GM18517 (cell line): ENCODE measurements at regions not wholly inside any gene's neighbourhood (a gene's known extent, or its start where the extent isn't known, plus 50 kb on each side); places are given as distances from the start of the nearest gene placed in this dataset.

ENCODE experiments used
- ATAC-seq: cut with Tn5 transposase; IDR thresholded peaks from one replicate; pipeline ENCODE4 v1.9.1; 2021; ENCODE audit warnings: mild to moderate bottlenecking, moderate library complexity; ENCODE audit not compliant: unreplicated experiment

DNA sequence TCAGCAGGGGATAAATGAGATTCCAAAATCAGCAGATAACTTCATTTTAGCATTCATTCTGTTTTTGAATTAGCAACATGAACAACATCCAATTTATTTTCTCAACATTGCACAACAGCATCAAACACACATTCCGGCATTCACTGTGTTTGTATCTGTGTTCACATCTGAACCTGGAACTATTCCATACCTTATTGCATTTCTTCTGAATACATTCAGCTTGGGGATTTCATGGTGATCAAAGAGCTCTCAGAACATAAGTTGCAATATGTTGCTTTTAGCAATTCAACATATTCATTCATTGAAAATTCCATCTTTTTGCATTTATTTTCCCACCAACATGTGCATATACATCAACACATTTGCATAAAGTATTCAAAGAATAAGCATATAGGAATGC lies 1431.7 kb upstream of the PIK3C3 start:
- no peak for ATAC-seq

DNA sequence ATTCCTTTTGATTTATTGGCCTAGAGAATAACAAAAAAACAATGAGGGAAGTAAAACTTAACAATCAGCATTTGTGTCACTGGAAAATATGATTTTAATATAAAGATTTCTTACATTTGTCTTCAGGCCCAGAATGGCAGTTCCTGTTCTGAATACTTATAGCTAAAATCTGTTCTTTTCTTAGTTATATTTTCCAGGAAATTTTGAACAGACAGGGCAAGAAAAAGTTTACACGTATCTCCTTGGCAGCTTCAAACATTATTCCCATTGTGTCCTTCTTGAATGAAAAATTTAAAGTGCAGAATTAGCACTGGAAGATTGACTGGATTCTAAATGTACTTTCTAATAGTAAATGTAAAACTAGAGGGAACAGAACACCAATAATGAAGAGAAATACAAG lies 1454.0 kb upstream of the PIK3C3 start:
- no peak for ATAC-seq

DNA sequence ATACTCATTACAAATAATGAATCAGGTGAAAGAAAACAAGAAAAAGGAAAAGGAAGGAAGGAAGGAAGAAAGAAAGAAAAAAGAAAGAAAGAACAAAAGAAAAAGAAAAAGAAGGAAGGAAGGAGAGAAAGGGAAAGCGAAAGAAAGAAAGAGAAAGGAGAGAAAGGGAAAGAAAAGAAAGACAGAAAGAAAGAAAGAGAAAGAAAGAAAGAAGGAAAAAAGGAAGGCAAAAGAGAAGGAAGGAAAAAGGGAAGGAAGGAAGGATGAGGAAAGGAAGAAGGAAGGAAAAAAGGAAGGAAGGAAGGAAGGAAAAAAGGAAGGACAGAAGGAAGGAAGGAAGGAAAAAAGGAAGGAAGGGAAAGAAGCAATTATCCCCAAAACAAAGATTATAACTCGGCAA lies 1460.4 kb upstream of the PIK3C3 start:
- ATAC-seq: no peak

DNA sequence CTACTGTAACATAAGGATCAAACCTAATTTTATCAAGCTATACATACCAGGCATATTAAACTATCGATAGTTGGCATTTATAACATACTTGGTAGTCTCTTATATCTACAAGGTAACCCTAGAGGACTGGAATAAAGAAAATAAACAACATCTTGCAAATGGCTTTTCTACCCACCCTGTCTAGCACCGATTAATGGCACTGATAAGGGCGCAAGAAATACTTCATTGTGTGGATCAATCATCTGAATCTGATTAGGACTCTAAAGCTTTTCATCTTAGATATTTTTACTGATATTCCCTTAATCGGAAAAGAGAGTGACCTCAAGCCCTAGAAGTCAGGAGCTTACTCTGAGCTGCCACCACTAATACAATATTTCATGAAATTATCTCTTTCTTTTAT lies 1461.7 kb upstream of the PIK3C3 start:
- ATAC-seq: no peak

DNA sequence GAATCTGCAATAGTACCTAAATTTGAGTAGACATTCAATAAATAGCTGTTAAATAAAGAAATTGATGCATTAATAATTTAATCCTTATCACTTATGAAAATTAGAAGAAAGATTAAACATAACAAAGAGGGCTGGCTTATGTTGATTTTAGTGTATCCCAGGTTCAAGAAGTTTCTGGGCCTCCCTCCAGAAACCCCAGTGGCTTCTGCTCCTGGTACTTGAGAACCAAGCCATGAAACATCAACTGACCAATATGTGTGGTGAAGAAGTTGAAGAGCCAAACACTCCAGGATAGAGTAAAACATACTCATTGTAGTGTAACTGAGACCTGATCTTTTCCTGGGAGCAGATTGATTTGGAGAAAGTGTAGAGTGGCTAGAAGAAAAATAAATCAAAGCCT lies 1465.7 kb upstream of the PIK3C3 start:
- no peak for ATAC-seq

DNA sequence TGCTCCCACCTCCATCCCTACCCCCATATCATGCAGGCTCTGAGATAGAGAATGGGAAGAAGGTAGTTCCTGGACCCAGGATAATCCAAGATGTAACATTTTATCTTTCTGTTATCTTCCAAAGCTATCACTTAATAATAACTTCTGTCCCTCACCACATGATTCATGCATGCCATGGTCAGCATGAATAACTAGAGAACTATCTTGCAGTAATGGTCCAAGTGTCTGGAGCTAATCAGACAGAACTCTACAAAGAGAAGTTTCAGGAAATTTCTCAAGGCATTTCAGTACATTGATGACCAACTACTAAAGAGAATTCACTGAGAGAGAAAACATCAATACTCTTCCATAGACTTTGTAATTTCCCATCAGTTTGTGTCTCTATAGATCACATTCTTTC lies 1469.7 kb upstream of the PIK3C3 start:
- ATAC-seq: no peak

DNA sequence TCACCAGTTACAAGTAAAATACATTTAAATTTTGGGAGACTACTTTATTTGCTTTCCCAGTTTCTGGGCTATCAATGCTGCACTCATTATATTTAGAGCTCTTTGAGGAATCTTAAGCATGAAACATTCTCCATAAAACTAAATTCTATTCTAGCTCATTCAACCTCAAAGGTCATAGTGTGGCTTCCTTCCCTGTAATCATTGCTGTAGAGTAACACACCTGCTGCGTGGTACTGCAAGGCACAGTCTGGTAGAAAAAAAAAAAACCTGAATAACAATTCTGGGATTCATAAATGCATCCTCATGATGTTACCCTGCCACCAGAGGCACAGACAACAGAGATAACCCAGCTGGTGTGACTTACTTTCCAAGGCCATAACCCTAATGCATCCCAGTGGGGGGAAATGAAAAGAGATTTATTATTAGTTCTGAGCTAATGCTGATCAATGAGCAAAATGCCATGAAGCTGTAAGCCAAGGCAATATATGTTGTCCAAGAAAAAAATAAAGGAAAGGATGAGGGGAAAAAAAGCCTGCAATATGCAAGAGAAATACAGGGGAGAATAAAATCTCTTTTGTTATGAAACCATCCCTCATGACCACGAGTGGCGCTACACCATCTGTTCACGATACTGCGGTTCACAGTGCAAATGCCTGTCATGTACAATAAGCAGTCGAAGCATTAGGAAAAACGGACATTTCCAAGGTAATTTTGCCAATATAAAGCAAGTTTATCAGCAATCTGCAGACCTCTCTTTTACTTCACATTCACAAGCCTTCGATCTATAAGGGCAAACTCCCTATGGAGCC lies 1481.6 kb upstream of the PIK3C3 start:
- no peak for ATAC-seq

DNA sequence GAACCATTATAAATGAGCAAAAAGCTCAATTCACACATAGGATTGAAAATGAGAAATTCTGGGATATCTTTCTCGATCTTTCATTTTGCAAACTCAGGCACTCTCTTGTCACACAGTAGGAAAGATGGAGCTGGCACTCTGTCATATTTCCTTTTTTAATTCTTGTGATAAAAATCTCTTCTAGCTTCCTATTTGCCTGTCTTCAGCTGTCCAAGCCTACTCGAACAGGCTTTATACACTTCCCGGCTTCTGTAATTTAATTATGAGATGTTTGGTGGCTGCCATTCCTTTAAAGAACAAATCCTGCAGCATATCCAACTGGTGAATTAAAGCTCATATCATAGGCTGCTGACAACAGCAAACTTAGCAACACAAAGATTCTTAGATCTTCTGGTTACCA lies 1484.3 kb upstream of the PIK3C3 start:
- no peak for ATAC-seq

DNA sequence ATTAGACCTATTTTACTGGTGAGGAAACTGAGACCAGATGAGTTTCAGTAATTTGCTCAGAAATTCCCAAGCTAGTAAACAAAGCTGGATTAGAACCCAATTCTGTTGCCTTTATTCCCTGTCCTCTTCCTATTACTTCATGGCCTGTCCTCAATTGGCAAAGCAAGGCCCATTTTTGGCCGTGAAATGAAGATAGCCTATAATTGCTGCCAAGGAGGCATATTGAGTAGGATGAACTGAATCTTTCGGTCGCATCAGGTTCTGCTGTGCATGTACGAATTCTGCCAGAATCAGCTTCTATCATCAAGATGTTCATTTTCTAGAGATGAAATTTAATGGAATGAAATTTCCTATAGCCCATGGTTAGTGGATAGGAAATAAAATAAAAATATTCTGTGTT lies 1485.2 kb upstream of the PIK3C3 start:
- ATAC-seq: no peak

DNA sequence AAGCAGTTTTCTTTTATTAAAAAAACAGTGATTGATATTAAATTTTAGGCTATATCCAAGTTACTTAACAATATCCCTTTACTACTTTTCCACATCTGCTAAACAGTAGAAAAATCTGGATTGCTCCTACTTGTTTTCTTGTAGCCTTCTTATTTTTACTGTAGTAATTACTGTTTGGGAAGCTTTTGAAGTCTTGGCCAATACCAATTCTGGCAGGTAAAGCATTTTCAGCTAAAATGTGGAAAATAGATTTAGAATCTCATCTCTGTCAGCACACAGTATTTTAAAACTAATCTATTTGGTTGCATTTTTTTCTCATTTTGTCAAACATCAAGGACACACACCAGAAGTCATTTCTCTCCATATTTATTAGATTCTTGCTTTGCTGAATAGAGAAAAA lies 1485.7 kb upstream of the PIK3C3 start:
- no peak for ATAC-seq

DNA sequence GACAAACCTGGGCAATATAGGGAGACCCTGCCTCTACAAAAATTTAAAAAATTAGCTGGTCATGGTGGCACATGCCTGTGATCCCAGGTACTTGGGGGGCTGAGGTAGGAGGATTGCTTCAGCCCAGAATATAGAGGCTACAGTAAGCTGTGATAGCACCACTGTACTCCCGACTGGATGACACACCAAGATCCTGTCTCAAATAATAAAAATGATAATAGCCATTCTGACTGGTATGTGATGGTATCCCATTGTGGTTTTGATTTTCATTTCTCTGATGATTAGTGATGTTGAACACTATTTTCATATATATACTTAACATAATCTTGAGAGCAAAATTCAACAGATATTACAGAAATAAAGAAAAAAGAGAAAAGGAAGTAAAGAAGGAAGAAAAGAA lies 1491.0 kb upstream of the PIK3C3 start:
- ATAC-seq: no peak

DNA sequence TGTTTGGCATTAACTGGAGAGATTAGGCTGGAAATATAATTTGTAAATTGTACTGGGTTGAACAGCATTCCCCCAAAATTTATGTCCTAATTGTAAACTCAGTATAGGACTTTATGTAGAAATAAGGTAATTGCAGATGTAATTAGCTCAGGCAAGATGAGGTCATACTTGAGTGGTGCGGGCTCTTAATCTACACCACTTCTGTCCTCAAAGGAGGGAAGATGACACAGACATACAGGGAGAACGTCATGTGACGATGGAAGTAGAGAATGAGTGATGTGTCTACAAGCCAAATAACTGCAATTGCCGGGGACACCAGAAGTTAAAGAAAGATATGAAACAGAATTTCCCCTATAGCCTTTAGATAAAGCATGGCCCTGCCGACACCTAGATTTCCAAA lies 1501.1 kb upstream of the PIK3C3 start:
- ATAC-seq: no peak

DNA sequence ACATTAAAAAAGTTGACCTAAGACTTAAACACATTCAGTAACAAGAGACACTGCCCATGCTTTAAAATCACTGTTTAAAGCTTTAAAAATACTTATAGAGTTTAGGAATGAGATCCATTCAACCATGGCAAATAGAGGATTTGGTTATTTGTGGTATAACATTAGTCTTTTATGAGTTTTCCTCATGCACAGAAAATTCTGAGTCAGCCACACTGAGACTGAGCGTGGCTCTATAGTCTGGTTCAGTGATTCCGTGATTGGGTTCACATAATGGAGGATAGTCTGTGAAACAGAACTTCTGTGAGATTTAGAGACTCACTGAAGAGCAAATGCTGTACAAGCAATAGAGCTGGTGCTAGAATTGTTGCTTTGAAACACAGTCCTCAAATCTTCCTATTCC lies 1502.4 kb upstream of the PIK3C3 start:
- no peak for ATAC-seq

DNA sequence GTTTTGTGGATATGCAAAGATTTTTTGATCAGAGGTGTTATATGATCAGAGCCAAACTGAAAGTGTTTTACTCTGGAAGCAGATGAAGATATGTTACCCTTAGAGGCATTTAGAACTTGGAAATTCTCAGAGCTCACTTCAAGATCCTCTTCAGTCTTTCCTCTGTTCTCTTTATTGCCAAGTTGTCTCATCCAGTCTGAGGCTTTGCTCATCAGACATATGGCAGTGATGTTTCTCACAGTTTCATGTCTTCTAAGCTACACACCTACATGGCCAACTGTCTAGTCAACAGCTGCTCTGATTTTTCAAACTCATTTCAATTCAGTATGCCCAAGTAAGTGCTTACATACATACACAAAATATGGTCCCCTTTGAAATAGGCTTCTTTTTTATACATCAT lies 1504.3 kb upstream of the PIK3C3 start:
- no peak for ATAC-seq

DNA sequence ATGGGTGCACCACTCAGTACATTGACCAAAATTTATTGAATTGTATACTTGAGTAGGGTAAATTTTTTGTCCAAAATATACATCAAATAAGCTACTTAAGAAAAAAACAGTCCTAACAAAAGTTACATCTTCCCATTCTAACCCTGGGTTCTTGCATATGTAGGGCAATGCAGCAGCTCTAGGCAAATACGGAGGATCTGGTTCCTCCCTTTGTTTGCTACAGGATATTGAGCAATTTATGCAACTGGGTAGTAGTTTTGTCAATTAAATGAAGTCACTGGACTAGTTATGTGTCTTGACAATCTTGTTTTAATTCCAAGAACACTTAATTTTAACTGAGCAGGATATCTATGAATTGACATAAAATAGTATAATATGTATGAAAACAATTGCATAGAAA lies 1507.2 kb upstream of the PIK3C3 start:
- ATAC-seq: no peak

DNA sequence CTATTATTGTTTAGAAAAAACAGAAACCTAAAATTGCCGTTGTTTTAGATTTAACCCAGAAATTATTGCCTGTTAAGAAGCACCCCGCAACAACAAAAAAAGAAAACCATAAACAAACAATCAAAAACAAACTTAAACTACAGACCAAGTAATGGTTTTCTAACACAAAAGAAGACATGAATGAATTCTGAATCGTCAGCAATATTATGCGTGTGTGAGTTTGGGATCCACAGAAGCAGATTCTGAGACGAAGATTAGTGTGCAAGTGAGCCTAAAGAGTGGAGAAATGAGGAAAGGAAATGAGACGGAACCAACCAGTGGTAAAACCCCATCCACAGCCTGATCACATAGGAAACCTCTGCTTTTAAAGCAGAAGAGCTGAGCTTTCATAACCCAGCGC lies 1514.9 kb upstream of the PIK3C3 start:
- no peak for ATAC-seq

DNA sequence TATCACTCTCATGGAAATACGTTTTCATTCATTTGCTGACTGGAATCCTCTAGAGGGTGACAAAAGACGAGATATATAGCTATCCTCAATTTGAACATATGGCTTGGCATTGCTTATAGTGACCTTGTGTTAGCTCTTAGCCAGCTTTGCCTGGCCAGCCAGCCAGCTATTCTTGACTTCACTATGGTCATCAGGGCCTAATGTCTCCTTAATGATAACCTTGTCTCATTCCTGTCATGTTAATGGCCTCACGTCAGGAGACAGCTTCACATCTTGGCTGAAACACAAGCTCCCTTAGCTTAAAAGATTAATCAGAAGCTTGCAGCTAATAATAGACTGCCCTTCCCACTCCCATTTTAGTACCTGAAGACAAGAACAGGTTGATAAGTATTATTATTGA lies 1517.5 kb upstream of the PIK3C3 start:
- ATAC-seq: no peak

DNA sequence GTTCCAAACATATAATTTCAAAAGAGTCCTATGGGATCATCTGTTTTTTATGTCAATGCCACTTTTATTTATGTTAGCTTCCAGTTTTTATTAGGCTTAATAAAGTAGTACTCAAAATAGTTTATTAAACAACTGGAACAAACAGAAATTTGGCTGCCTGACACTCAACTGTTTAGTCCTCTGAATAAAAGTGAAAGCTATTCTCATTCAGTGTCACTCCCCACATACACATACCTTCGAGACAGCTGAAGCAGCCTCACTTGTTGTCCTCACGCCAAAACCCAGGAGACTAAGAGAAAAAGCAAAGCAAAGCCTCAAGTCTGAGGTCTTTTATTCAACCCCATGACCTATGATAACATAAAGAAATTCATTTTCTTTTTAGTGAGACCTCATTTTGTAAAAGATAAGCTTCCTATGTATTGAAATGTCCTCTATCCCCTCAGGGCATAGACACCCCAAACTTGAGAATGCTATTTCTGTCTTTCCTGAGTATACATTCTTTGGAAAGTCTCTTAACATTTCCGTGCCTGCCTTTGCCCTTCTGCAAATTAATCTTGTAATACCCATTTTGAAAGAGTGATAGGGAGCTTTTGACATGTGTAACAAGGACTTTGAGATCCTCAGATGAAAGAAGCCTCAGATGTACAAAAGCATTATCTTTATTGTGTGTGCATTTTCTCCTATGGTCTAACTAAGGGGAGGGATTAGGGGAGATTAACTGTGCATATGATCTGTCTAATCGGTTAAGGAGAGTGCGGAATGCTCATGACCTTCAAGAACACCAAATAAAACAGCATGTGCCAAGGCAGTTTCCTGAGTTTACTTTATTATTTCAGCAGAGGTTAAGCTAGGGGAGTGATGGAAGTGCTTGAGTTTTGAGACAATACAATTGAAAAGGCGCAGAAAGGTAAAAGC lies 1523.7 kb upstream of the PIK3C3 start:
- no peak for ATAC-seq

DNA sequence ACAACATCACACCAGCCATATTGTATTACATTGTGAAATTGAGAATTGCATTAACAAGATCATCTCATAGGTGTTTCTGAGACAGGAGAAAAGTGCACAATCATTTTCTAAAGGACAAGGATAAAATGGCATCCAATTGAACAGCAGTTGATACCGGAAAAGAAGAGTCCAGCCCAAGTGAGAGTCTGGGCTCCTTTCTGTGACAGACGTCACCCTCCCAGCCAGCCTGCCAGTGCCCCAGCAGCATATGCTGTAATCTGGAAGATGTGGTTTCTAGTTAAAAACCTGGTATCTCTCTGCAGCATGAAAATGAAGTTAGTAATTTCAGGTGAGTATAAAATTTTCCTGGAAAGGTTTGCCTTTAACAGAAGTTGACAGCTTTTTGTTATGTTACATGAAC lies 1531.7 kb upstream of the PIK3C3 start:
- no peak for ATAC-seq

DNA sequence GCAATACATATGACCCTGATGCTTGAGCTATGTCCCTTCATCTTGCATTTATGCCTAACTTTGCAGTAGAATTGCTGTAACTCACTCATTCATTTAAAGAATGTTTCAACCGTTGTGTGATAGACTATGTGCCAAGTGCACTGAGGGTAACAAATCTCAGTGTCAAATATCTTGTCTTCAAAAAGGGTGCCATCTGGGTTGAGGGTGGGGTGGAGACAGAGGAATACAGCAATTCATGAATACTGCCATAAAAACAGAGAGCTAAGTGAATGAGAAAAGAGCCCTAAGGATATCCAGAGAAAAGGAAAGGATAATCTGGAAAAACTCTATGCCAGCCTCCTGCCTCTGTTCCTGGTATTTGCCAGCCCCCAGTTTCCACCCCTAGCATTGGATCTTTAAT lies 1534.4 kb upstream of the PIK3C3 start:
- ATAC-seq: no peak

DNA sequence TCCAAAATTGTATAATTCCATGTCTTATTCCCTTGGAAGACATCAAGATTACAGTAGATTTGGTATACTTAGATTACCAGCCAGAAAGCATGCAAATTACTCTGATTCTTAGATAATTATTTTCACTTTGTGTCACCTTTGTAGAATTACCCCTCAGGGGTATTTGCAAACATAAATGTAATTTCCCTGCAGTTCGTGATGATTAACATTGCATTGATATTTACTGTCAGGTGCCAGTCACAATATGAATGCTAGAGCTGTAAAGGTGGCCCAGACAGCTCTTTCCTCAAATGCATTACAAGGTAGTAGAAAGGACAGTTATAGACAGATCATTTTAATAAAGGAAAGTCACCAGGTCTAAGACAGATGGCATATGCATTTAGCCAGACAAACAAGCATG lies 1537.5 kb upstream of the PIK3C3 start:
- ATAC-seq: no peak

DNA sequence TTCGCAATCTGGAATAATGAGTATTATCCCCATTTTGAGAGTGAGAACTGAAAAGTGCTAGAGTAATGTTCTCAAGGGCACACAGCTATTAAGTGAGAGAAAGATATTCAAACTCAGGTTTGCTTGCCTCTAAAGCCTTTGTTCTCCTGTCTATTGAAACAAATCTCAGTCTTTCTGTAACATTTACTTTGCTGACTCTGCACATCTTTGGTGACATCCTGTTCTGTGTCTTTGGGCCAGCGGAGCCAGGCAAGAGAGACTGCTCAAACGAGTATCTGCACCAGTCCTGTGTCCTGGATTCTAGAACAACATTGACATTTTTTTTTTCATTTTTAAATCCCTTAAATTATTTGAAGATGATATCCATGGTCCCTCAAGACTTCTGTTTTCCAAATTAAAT lies 1539.2 kb upstream of the PIK3C3 start:
- no peak for ATAC-seq
